22Rv1 (cell line): ENCODE measurements at regions not wholly inside any gene's neighbourhood (a gene's known extent, or its start where the extent isn't known, plus 50 kb on each side); places are given as distances from the start of the nearest gene placed in this dataset.

Experiments
- ZFX ChIP-seq: fragments of 450-650 bp; IDR thresholded peaks from 2 replicates; pipeline ENCODE4 v1.6.1; 2017; ENCODE audit warnings: antibody characterized with exemption, borderline replicate concordance
- TF ChIP-seq, protein P1 (sequence below): fragments of 450-650 bp; IDR thresholded peaks from 2 replicates; pipeline ENCODE4 v1.5.1; 2017; ENCODE audit warnings: mild to moderate bottlenecking

DNA sequence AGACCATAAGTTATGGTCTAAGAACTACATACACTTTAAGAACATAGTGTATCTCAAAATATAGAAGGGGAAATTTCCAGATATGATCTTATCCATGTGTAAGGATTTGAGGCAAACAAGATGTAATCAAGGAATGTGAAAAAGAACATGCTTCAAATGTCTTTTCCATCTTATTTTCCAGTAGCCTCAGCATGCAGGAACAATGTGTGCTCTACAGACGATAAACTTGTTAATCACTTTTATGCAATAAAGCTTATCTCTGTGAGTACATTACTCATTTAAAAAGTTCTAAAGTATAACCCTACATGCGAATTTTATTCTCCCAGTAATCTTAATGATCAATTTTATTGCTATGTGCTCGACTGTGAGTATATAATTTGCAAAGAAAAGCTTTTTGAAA is 185.2 kb downstream of the ALDH8A1 start:
- TF ChIP-seq, protein P1, sequence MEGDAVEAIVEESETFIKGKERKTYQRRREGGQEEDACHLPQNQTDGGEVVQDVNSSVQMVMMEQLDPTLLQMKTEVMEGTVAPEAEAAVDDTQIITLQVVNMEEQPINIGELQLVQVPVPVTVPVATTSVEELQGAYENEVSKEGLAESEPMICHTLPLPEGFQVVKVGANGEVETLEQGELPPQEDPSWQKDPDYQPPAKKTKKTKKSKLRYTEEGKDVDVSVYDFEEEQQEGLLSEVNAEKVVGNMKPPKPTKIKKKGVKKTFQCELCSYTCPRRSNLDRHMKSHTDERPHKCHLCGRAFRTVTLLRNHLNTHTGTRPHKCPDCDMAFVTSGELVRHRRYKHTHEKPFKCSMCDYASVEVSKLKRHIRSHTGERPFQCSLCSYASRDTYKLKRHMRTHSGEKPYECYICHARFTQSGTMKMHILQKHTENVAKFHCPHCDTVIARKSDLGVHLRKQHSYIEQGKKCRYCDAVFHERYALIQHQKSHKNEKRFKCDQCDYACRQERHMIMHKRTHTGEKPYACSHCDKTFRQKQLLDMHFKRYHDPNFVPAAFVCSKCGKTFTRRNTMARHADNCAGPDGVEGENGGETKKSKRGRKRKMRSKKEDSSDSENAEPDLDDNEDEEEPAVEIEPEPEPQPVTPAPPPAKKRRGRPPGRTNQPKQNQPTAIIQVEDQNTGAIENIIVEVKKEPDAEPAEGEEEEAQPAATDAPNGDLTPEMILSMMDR = no peak
- TF ChIP-seq ZFX = no peak
